NT2/D1 (cell line): ENCODE measurements at regions not wholly inside any gene's neighbourhood (a gene's known extent, or its start where the extent isn't known, plus 50 kb on each side); places are given as distances from the start of the nearest gene placed in this dataset.

Experiments
- SUZ12 ChIP-seq: IDR thresholded peaks from 2 replicates; pipeline ENCODE4 v1.6.1; 2011; ENCODE audit not compliant: insufficient read length, insufficient read depth; ENCODE audit errors: extremely low read depth
- YY1 ChIP-seq: IDR thresholded peaks from 2 replicates; pipeline ENCODE4 v1.6.1; 2011; ENCODE audit not compliant: insufficient read length, insufficient read depth
- ZNF274 ChIP-seq: IDR thresholded peaks from 2 replicates; pipeline ENCODE4 v1.6.1; 2011; ENCODE audit warnings: mild to moderate bottlenecking, low read depth, low read length

DNA sequence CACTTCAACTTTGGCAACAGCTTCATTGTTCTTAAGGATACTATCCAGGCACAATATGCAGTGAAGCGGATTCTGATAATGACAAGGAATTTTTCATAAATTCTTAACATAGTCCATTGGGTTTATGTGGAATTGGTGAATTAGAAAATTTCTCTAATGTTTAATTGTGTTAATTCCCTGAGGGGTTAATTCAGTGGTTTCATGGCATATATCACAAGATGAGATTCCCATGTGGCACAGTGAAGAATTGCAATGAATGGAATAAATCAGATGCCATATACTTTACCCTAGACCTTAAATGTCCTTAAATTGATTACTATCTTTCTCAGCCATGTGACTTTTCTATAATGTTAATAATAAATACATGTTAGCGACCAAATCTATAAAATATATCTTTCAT, 1244.1 kb downstream of the ROBO2 start:
- TF ChIP-seq ZNF274 (no peak), YY1 (no peak), SUZ12 (no peak)
